ENCODE measurements at regions not wholly inside any gene's neighbourhood (a gene's known extent, or its start where the extent isn't known, plus 50 kb on each side); places are given as distances from the start of the nearest gene placed in this dataset.

DNA sequence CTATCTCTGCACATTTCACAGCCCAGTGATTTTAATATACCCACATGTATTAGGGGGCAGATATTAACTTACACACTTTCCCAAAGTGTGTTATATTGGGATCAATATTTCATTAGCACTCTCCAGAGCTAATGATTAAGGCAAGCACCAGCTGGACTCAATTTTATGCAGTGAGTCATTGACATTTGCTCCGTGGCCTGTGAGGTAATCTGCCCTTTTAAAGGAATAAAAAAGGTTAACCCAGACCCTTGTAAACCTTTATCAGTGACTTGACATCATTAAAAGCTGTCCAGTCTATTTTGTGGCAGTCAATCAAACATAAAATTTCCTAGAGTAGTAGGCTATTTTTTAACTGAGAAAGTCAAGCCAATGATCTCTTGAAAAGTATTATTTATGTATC, 1870.4 kb upstream of the CELF4 start:
- Mint-ChIP-seq H3K4me3 (no peak overlapping the region), H3K9me3 (peaks cover 6% of the 10 kb centered on the region), H3K36me3 (ENCODE audit: low read depth) (no peaks in the 10 kb centered on the region), H3K27me3 (ENCODE audit: insufficient read depth) (peaks cover 6% of the 10 kb centered on the region), H3K4me1 (peaks cover 12% of the 10 kb centered on the region), H3K27ac (no peak overlapping the region)
- TF ChIP-seq, protein P1, sequence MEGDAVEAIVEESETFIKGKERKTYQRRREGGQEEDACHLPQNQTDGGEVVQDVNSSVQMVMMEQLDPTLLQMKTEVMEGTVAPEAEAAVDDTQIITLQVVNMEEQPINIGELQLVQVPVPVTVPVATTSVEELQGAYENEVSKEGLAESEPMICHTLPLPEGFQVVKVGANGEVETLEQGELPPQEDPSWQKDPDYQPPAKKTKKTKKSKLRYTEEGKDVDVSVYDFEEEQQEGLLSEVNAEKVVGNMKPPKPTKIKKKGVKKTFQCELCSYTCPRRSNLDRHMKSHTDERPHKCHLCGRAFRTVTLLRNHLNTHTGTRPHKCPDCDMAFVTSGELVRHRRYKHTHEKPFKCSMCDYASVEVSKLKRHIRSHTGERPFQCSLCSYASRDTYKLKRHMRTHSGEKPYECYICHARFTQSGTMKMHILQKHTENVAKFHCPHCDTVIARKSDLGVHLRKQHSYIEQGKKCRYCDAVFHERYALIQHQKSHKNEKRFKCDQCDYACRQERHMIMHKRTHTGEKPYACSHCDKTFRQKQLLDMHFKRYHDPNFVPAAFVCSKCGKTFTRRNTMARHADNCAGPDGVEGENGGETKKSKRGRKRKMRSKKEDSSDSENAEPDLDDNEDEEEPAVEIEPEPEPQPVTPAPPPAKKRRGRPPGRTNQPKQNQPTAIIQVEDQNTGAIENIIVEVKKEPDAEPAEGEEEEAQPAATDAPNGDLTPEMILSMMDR (conservative IDR thresholded peaks at IDR 0.05), result no peak
- no peak for DNase-seq
- Histone ChIP-seq H3K9me3 (ENCODE audit: control insufficient read depth, low read length) (peaks cover 8% of the 10 kb centered on the region), H3K4me3 (ENCODE audit: low read length) (no peak overlapping the region), H3K27ac (ENCODE audit: low read depth, low read length) (no peak overlapping the region), H3K36me3 (ENCODE audit: control insufficient read depth, insufficient read depth, low read length) (no peaks in the 10 kb centered on the region), H3K4me1 (ENCODE audit: control insufficient read depth, insufficient read depth, low read length) (no peaks in the 10 kb centered on the region), H3K9ac (ENCODE audit: extremely low read depth, low read length, poor library complexity, severe bottlenecking) (no peak overlapping the region), H3K27me3 (ENCODE audit: control insufficient read depth, insufficient read depth, low read length, poor library complexity, severe bottlenecking) (peaks cover 29% of the 10 kb centered on the region)
- 89 to 90% methylated on average over 1 of the region's 1 CpG for WGBS, 2 experiments (ENCODE audit: insufficient coverage in 1 of 2, insufficient read length in 1 of 2)

- Mint-ChIP-seq H3K4me3 (no peak overlapping the region), H3K9me3 (peaks cover 6% of the 10 kb centered on the region), H3K4me1 (peaks cover 12% of the 10 kb centered on the region), H3K36me3 (ENCODE audit: low read depth) (no peaks in the 10 kb centered on the region), H3K27ac (no peak overlapping the region), H3K27me3 (ENCODE audit: insufficient read depth) (peaks cover 6% of the 10 kb centered on the region)
- DNase-seq, result no peak
- H3K27me3 ChIP-seq (ENCODE audit: control insufficient read depth, insufficient read depth, low read length, poor library complexity, severe bottlenecking), result peaks cover 29% of the 10 kb centered on the region
- peaks cover 8% of the 10 kb centered on the region for H3K9me3 ChIP-seq (ENCODE audit: control insufficient read depth, low read length)
- H3K4me1 ChIP-seq (ENCODE audit: control insufficient read depth, insufficient read depth, low read length), result no peaks in the 10 kb centered on the region
- no peaks in the 10 kb centered on the region for H3K36me3 ChIP-seq (ENCODE audit: control insufficient read depth, insufficient read depth, low read length)
- H3K27ac ChIP-seq (ENCODE audit: low read depth, low read length), result no peak overlapping the region
- 100% methylated on average over 2 of the region's 2 CpGs; no CpG with 5 or more reads in 1 of the 2 experiments for WGBS, 2 experiments (ENCODE audit: insufficient coverage in 1 of 2, insufficient read length in 1 of 2)
- H3K9ac ChIP-seq (ENCODE audit: extremely low read depth, low read length, poor library complexity, severe bottlenecking), result no peak overlapping the region
- TF ChIP-seq, protein P1 (conservative IDR thresholded peaks at IDR 0.05), result no peak
- H3K4me3 ChIP-seq (ENCODE audit: low read length), result no peak overlapping the region
Measured at GRCh38 chr18:39435209-39435608, 1869.6 kb upstream of the CELF4 start.

GRCh38 chr18:39434223-39434920, 1868.8 kb upstream of the CELF4 start:
- no peak overlapping the region for H3K4me3 ChIP-seq (ENCODE audit: low read length)
- 92 to 100% methylated on average over 2 to 3 of the region's 3 CpGs for WGBS, 2 experiments (ENCODE audit: insufficient coverage in 1 of 2, insufficient read length in 1 of 2)
- TF ChIP-seq, protein P1 (conservative IDR thresholded peaks at IDR 0.05), result no peak
- H3K36me3 ChIP-seq (ENCODE audit: control insufficient read depth, insufficient read depth, low read length), result no peaks in the 10 kb centered on the region
- H3K27ac ChIP-seq (ENCODE audit: low read depth, low read length), result no peak overlapping the region
- H3K9me3 ChIP-seq (ENCODE audit: control insufficient read depth, low read length), result peaks cover 8% of the 10 kb centered on the region
- H3K27me3 ChIP-seq (ENCODE audit: control insufficient read depth, insufficient read depth, low read length, poor library complexity, severe bottlenecking), result peaks cover 29% of the 10 kb centered on the region
- Mint-ChIP-seq H3K36me3 (ENCODE audit: low read depth) (no peaks in the 10 kb centered on the region), H3K4me1 (peaks cover 12% of the 10 kb centered on the region), H3K9me3 (peaks cover 14% of the 10 kb centered on the region), H3K27me3 (ENCODE audit: insufficient read depth) (peaks cover 6% of the 10 kb centered on the region), H3K27ac (no peak overlapping the region), H3K4me3 (no peak overlapping the region)
- no peak overlapping the region for H3K9ac ChIP-seq (ENCODE audit: extremely low read depth, low read length, poor library complexity, severe bottlenecking)
- no peaks in the 10 kb centered on the region for H3K4me1 ChIP-seq (ENCODE audit: control insufficient read depth, insufficient read depth, low read length)
- no peak for DNase-seq

All from endodermal cell (in vitro differentiated cells).